H4 (cell line): ENCODE measurements at regions not wholly inside any gene's neighbourhood (a gene's known extent, or its start where the extent isn't known, plus 50 kb on each side); places are given as distances from the start of the nearest gene placed in this dataset.

Experiments
- DNase-seq: peaks from one replicate; pipeline ENCODE4 v3.0.0-alpha.2; 2015; ENCODE audit warnings: low spot score

- no peak for DNase-seq
These were observed 144.6 kb upstream of the IGFBP7 start for GRCh38 chr4:57254754-57255153.

GRCh38 chr4:57249083-57249482 is 138.9 kb upstream of the IGFBP7 start:
- no peak for DNase-seq

- DNase-seq, result no peak
These were observed 132.9 kb upstream of the IGFBP7 start for GRCh38 chr4:57243076-57243475.

GRCh38 chr4:57234252-57234775 is 124.1 kb upstream of the IGFBP7 start:
- DNase-seq, result no peak

DNA sequence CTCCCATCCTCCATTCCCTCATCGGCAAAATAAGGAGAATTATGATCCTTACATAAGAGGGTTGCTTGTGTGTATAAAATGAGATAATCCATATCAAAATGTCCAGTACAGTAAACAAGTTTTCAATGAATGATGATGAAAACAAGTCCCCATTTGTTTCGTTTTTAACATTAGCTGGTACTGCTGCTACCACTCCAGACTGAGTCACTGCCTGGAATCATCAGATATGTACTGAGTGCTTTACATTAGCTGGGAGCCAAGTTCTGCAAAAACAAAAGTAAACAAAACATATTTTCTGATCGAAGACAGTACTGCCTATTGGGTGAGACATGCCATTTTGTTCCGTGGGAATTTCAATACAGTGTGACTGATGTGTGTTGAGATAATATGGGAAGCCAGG is 123.2 kb upstream of the IGFBP7 start:
- peak; percentile 5 for DNase-seq

DNA sequence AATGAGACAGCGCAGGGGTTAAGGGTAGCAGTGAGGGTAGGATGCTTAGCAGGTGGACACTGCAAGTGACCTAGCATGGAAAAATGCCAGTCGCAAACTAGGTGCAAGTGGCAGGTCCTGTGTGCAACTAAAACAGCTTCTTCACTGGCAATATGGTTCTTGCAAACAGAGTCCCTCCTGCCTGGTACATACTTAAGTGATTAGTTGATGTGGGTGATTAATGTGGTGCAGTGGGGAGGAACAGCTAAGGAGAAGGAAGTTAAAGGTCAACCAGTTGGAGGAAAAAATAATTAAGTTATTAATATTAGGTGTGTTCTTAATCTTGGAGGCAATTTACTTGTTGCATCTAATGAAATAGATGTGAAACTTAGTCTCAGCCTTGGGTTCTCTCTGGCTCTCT is 121.6 kb upstream of the IGFBP7 start:
- no peak for DNase-seq

DNA sequence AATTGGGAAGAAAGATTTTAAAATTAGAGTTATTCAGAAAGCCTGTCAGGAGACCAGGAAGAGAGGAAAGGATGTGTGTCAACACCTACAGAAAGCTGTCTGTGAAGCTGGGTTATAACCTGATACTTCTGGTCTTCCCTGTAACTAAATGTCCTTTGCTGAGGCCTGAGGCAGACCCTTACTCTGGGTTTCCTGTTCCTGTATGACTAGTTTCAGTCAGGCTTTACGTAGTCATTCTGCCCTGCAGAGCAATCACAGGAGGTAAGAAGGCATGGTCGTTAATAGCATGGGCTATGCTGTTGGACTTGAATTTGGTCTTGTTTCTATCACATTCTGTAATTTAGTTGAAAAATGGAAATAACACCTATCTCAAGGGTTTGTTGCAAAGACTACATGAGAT is 110.5 kb upstream of the IGFBP7 start:
- DNase-seq, result no peak

GRCh38 chr4:57220172-57220571 is 110.0 kb upstream of the IGFBP7 start:
- DNase-seq, result no peak

DNA sequence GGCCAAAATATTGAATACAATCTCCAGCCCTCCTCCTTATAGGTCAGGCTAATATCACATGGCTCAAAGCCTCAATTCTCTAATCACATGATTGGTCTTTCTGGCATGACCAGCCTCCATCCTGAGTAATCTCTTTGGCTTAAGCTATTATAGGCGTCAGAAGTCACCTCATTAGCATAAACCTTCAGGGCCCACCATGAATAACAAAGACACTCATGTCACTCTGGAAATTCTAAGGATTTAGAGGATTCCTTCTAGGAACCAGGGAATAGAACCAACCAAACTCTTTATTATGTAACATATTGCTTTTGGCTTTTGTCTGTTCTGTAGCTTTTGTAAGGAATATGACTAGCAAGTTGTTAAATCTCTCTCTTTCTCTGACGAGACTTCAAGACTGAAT is 109.2 kb upstream of the IGFBP7 start:
- no peak for DNase-seq

GRCh38 chr4:57214654-57215411 is 104.6 kb upstream of the IGFBP7 start:
- no peak for DNase-seq

GRCh38 chr4:57211131-57211530 is 100.9 kb upstream of the IGFBP7 start:
- DNase-seq, result no peak

- no peak for DNase-seq
These were observed 96.0 kb upstream of the IGFBP7 start for GRCh38 chr4:57206172-57206571.

- DNase-seq, result no peak
These were observed 95.4 kb upstream of the IGFBP7 start for GRCh38 chr4:57205580-57205979.

DNA sequence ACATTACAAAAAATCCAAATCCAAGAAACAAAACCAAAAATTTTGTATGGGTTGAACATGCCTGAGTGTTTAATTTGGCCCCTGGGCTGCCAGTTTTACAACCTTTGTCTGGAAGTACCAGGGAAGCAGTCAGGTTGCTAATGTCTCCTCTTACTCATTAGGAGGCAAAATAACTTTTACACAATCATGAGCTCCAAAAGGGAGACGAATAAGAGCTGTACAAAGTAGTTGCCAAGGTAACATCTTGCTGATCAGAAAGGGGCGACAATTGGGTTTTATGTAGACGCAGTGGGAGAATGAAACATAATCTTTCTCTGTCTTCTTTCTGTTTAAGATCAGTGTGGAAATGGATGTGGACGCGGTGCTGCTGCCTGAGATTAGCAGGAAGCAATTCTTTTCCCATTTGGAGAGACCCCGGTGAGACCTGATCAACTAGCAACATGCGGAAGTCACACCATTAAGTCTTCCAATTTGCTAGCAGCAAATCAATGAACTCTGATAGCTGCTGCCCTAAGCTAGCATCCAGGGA is 90.7 kb upstream of the IGFBP7 start:
- no peak for DNase-seq

GRCh38 chr4:57199267-57199666 is 89.1 kb upstream of the IGFBP7 start:
- no peak for DNase-seq

GRCh38 chr4:57195622-57196021 is 85.4 kb upstream of the IGFBP7 start:
- DNase-seq, result no peak

DNA sequence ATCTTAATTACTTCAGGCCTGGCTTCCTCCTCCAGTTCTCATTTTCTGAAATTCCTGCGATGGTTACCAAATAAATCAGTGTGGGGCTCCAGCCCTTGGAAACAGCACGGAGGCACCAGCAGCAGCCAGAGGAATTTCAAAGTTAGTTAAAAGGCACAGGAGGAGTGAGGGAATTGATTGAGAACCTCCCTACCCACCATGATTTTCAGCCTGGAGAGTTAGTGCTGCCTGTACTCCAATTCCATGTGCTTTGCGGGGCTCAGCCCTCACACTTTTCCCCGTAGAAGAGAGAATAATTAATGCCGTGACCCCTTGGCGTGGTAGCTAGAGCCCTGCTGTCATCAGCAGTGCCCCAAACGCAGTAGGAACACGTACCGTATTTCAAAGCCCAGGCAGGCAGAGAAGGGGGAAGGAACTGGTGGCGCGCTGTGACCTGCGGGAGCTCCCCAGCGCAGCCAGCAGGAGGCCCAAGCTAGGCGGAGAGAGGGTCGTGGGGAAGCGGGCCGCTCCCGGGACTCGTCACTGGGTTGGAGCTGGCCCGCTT is 84.0 kb upstream of the IGFBP7 start:
- no peak for DNase-seq

DNA sequence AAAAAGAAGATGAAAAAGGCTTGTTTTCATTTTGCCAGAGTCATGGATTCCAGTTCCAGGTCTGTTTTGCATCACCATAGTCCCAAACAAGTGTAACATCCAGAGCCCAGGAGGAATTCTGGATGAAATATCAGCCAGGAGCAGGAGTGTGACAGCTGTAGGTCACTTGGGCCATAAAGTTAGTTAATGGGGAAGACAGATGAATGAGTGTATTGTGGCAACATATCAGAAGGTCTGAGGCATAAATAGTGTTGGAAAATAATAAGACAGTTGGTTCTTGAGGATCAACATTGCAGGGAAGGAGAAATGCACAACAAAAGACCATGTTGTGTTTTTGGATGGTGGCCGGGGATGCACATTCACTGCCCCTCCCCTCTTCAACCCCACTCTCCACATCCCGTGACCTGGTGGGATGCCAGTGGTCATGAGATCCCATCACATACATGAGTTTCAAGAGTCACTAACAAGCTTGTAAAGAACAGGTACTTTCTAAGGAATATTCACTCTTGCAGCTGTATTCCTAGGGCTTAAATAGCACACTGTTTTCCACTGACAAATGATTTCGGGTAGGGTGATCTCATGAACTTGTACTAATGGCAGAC is 83.1 kb upstream of the IGFBP7 start:
- no peak for DNase-seq

GRCh38 chr4:57191523-57192034 is 81.4 kb upstream of the IGFBP7 start:
- DNase-seq, result no peak

GRCh38 chr4:57190601-57191481 is 80.7 kb upstream of the IGFBP7 start:
- DNase-seq, result no peak

- no peak for DNase-seq
These were observed 77.1 kb upstream of the IGFBP7 start for GRCh38 chr4:57187246-57187645.
